Lower leg skin (tissue), 3 donors: ENCODE measurements at regions not wholly inside any gene's neighbourhood (a gene's known extent, or its start where the extent isn't known, plus 50 kb on each side); places are given as distances from the start of the nearest gene placed in this dataset.

Source experiments
- CTCF ChIP-seq, 3 donors: fragments of 450-650 bp; IDR thresholded peaks; one replicate each; pipeline ENCODE4 v1.5.1; 2016; ENCODE audit warnings: antibody characterized with exemption in 3 of 3, mild to moderate bottlenecking in 3 of 3, moderate library complexity in 2 of 3
- POLR2A ChIP-seq, 2 donors: fragments of 450-650 bp; IDR thresholded peaks; one replicate each; pipeline ENCODE4 v1.6.1; 2016 to 2017; ENCODE audit warnings: antibody characterized with exemption in 2 of 2, mild to moderate bottlenecking in 1 of 2, moderate library complexity in 1 of 2

GRCh38 chr1:65077369-65077768 lies 70.6 kb upstream of the AK4 start:
- TF ChIP-seq CTCF (IDR thresholded peaks at IDR 0.05) (no peak), POLR2A (IDR thresholded peaks at IDR 0.05) (no peak)
